HEK293 (cell line): ENCODE measurements at regions not wholly inside any gene's neighbourhood (a gene's known extent, or its start where the extent isn't known, plus 50 kb on each side); places are given as distances from the start of the nearest gene placed in this dataset.

Source experiments
- EGR2 ChIP-seq: fragments of 450-650 bp; formaldehyde crosslinking; IDR thresholded peaks from 2 replicates; pipeline ENCODE4 v1.5.1; 2016; ENCODE audit warnings: low read depth, missing biosample characterization, missing genetic modification characterization
- KLF16 ChIP-seq: fragments of 450-650 bp; formaldehyde crosslinking; IDR thresholded peaks from 2 replicates; pipeline ENCODE4 v1.5.1; 2017; ENCODE audit warnings: missing biosample characterization, missing genetic modification characterization
- ZNF175 ChIP-seq: fragments of 450-650 bp; formaldehyde crosslinking; IDR thresholded peaks from 2 replicates; pipeline ENCODE4 v1.5.1; 2016; ENCODE audit warnings: missing biosample characterization, missing genetic modification characterization
- ZNF530 ChIP-seq: fragments of 450-650 bp; formaldehyde crosslinking; IDR thresholded peaks from 2 replicates; pipeline ENCODE4 v1.5.1; 2016; ENCODE audit warnings: low read depth, missing biosample characterization, missing genetic modification characterization
- ZNF785 ChIP-seq: fragments of 450-650 bp; formaldehyde crosslinking; IDR thresholded peaks from 2 replicates; pipeline ENCODE4 v1.5.1; 2016; ENCODE audit warnings: missing biosample characterization, missing genetic modification characterization
- TF ChIP-seq, protein P1 (sequence below): fragments of 450-650 bp; formaldehyde crosslinking; IDR thresholded peaks from 2 replicates; pipeline ENCODE4 v1.5.1; 2016; ENCODE audit warnings: missing biosample characterization, missing genetic modification characterization

DNA sequence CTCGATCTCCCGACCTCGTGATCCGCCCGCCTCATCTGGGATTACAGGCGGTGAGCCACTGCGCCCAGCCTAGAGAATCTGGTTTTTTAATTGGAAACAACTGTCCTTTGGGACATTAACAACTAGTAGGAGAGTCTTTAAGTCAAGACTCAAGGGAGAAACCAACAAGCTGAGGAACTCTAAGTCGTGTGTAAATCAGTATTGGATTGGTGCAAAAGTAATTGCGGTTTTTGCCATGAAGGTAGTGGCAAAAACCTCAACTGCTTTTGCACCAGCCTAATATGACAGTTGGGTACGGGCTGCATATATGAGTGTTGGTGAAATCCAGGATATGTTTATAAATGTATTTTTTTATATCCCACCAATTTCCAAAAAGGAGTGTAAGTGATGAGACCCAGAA lies 113.9 kb upstream of the PLXNA4 start:
- TF ChIP-seq ZNF785 (tag by site-specific recombination) (no peak), ZNF175 (tag by site-specific recombination) (no peak), ZNF530 (tag by site-specific recombination) (no peak), KLF16 (tag by site-specific recombination) (no peak), EGR2 (no peak)
- TF ChIP-seq, protein P1, sequence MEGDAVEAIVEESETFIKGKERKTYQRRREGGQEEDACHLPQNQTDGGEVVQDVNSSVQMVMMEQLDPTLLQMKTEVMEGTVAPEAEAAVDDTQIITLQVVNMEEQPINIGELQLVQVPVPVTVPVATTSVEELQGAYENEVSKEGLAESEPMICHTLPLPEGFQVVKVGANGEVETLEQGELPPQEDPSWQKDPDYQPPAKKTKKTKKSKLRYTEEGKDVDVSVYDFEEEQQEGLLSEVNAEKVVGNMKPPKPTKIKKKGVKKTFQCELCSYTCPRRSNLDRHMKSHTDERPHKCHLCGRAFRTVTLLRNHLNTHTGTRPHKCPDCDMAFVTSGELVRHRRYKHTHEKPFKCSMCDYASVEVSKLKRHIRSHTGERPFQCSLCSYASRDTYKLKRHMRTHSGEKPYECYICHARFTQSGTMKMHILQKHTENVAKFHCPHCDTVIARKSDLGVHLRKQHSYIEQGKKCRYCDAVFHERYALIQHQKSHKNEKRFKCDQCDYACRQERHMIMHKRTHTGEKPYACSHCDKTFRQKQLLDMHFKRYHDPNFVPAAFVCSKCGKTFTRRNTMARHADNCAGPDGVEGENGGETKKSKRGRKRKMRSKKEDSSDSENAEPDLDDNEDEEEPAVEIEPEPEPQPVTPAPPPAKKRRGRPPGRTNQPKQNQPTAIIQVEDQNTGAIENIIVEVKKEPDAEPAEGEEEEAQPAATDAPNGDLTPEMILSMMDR (tag by site-specific recombination) = no peak
